Natural killer cell (primary cell): ENCODE measurements at regions not wholly inside any gene's neighbourhood (a gene's known extent, or its start where the extent isn't known, plus 50 kb on each side); places are given as distances from the start of the nearest gene placed in this dataset.

Source experiments
- ATAC-seq, 3 donors: fragments of 150-1000 bp in 2 of 3; fragments of 200-7000 bp in 1 of 3; cut with Tn5 transposase; 1 replicate in 1 of 3; 2 replicates in 2 of 3; pipeline ENCODE4 v1.10.0; 2021; ENCODE audit warnings: mild to moderate bottlenecking in 2 of 3, moderate library complexity in 2 of 3
- DNase-seq, 2 donors: peaks; one replicate each; pipeline versions ENCODE4 v3.0.0 to v3.0.0-alpha.2; 2013 to 2021; ENCODE audit warnings: mixed read lengths in 1 of 2
- H3K27ac ChIP-seq: one replicate; pipeline ENCODE4 v1.5.1; 2013; ENCODE audit warnings: mild to moderate bottlenecking, low read length
- H3K27me3 ChIP-seq: one replicate; pipeline ENCODE4 v1.6.1; 2013; ENCODE audit warnings: low read length; ENCODE audit not compliant: control insufficient read depth, insufficient read depth
- H3K36me3 ChIP-seq: one replicate; pipeline ENCODE4 v1.6.1; 2013; ENCODE audit warnings: low read length; ENCODE audit not compliant: control insufficient read depth, insufficient read depth
- H3K4me1 ChIP-seq: one replicate; pipeline ENCODE4 v1.6.1; 2013; ENCODE audit warnings: low read length; ENCODE audit not compliant: control insufficient read depth, insufficient read depth
- H3K4me3 ChIP-seq: one replicate; pipeline ENCODE4 v1.5.1; 2013; ENCODE audit warnings: low read length
- H3K9me3 ChIP-seq: one replicate; pipeline ENCODE4 v1.6.1; 2013; ENCODE audit warnings: low read length; ENCODE audit not compliant: control insufficient read depth, insufficient read depth
- H3K27ac Mint-ChIP-seq, 2 donors: one replicate each; pipeline ENCODE4 v1.8.0; 2022; ENCODE audit warnings: mild to moderate bottlenecking in 2 of 2, mixed read lengths in 2 of 2, moderate library complexity in 1 of 2
- H3K27me3 Mint-ChIP-seq, 2 donors: one replicate each; pipeline ENCODE4 v1.8.0; 2022; ENCODE audit warnings: low read depth in 2 of 2, mixed read lengths in 2 of 2
- H3K36me3 Mint-ChIP-seq: one replicate; pipeline ENCODE4 v1.8.0; 2022; ENCODE audit warnings: mixed read lengths
- H3K4me1 Mint-ChIP-seq, 2 donors: one replicate each; pipeline ENCODE4 v1.8.0; 2022; ENCODE audit warnings: mixed read lengths in 2 of 2
- H3K4me3 Mint-ChIP-seq: one replicate; pipeline ENCODE4 v1.8.0; 2022; ENCODE audit warnings: mild to moderate bottlenecking, moderate library complexity, mixed read lengths
- H3K9me3 Mint-ChIP-seq, 2 donors: one replicate each; pipeline ENCODE4 v1.8.0; 2022; ENCODE audit warnings: mixed read lengths in 2 of 2
- CTCF ChIP-seq: fragments of 200-600 bp; IDR thresholded peaks from one replicate; pipeline ENCODE4 v1.8.0; 2022; ENCODE audit warnings: antibody characterized with exemption
- WGBS: methylation state at CpG from one replicate; pipeline ENCODE4 v1.1.7; 2013; ENCODE audit warnings: missing lambda C conversion rate; ENCODE audit not compliant: insufficient coverage; 5-methylcytosine and 5-hydroxymethylcytosine counted together
- intact Hi-C: fragments of 100-400 bp; cut with micrococcal nuclease; formaldehyde crosslinking; loops from one replicate; pipeline ENCODE4 v1.14.2; 2022

GRCh38 chr15:39409876-39410530 is 170.9 kb upstream of the THBS1 start:
- H3K27me3 ChIP-seq = peaks cover 5% of the 10 kb centered on the region
- peaks cover 15 to 17% of the 10 kb centered on the region in 2 donors for H3K4me1 Mint-ChIP-seq
- 92% methylated on average over 1 of the region's 2 CpGs for WGBS
- DNase-seq (no peak), ATAC-seq (no peak)
- H3K4me1 ChIP-seq = peaks cover 3% of the 10 kb centered on the region
- intact Hi-C loops = no loop called here
- no peak for TF ChIP-seq CTCF
- no peaks in the 10 kb centered on the region for H3K36me3 Mint-ChIP-seq
- H3K4me3 Mint-ChIP-seq = no peak overlapping the region
- H3K9me3 Mint-ChIP-seq = no peaks in the 10 kb centered on the region
- H3K4me3 ChIP-seq = no peak overlapping the region
- H3K27ac ChIP-seq = no peak overlapping the region
- no peaks in the 10 kb centered on the region for H3K36me3 ChIP-seq
- no peak overlapping the region for H3K27ac Mint-ChIP-seq
- peaks cover 44 to 79% of the 10 kb centered on the region in 2 donors for H3K27me3 Mint-ChIP-seq
- no peaks in the 10 kb centered on the region for H3K9me3 ChIP-seq

GRCh38 chr15:39411102-39411989 is 169.5 kb upstream of the THBS1 start:
- Mint-ChIP-seq H3K4me1 (peaks cover 15 to 17% of the 10 kb centered on the region in 2 donors), H3K4me3 (no peak overlapping the region), H3K27me3 (peaks cover 52 to 85% of the 10 kb centered on the region in 2 donors), H3K9me3 (no peaks in the 10 kb centered on the region), H3K27ac (no peak overlapping the region), H3K36me3 (no peaks in the 10 kb centered on the region)
- Histone ChIP-seq H3K27ac (no peak overlapping the region), H3K27me3 (peaks cover 5% of the 10 kb centered on the region), H3K9me3 (no peaks in the 10 kb centered on the region), H3K4me1 (peaks cover 3% of the 10 kb centered on the region), H3K36me3 (no peaks in the 10 kb centered on the region), H3K4me3 (no peak overlapping the region)
- DNase-seq (peak in 1 of 2 donors; percentile 15), ATAC-seq (peak; percentile 34 to 81 (median 72))
- intact Hi-C loops = no loop called here
- no peak for TF ChIP-seq CTCF
- 37% methylated on average over 4 of the region's 4 CpGs for WGBS

GRCh38 chr15:39413558-39413957 is 167.3 kb upstream of the THBS1 start:
- ATAC-seq (no peak), DNase-seq (no peak)

More at GRCh38 chr15:39413558-39413957, 167.3 kb upstream of the THBS1 start:
- WGBS = 14% methylated on average over 1 of the region's 1 CpG
- Mint-ChIP-seq H3K36me3 (no peaks in the 10 kb centered on the region), H3K4me1 (peaks cover 15 to 17% of the 10 kb centered on the region in 2 donors), H3K27me3 (peaks cover 60 to 84% of the 10 kb centered on the region in 2 donors), H3K4me3 (no peak overlapping the region), H3K9me3 (no peaks in the 10 kb centered on the region), H3K27ac (no peak overlapping the region)
- Histone ChIP-seq H3K27me3 (peaks cover 5% of the 10 kb centered on the region), H3K4me1 (peaks cover 3% of the 10 kb centered on the region), H3K27ac (no peak overlapping the region), H3K9me3 (no peaks in the 10 kb centered on the region), H3K4me3 (no peak overlapping the region), H3K36me3 (no peaks in the 10 kb centered on the region)
- intact Hi-C loops = no loop called here
- TF ChIP-seq CTCF = no peak
